GM21723 (cell line): ENCODE measurements at regions not wholly inside any gene's neighbourhood (a gene's known extent, or its start where the extent isn't known, plus 50 kb on each side); places are given as distances from the start of the nearest gene placed in this dataset.
A peak's percentile ranks its signal among the peaks of the same experiment; 100 is the strongest.

ENCODE experiments used
- ATAC-seq: cut with Tn5 transposase; IDR thresholded peaks from one replicate; pipeline ENCODE4 v1.9.1; 2021; ENCODE audit warnings: mild to moderate bottlenecking, moderate library complexity; ENCODE audit not compliant: unreplicated experiment

- no peak for ATAC-seq
Observed at GRCh38 chr3:69445498-69445897, 59.6 kb upstream of the FRMD4B start.

- no peak for ATAC-seq
Observed at GRCh38 chr3:69445024-69445423, 59.1 kb upstream of the FRMD4B start.

- ATAC-seq = no peak
Observed at GRCh38 chr3:69443457-69443920, 57.6 kb upstream of the FRMD4B start.

GRCh38 chr3:69442771-69443311, 57.0 kb upstream of the FRMD4B start:
- no peak for ATAC-seq

- no peak for ATAC-seq
Observed at GRCh38 chr3:69441732-69442131, 55.8 kb upstream of the FRMD4B start.

- ATAC-seq = no peak
Observed at GRCh38 chr3:69441040-69441439, 55.2 kb upstream of the FRMD4B start.

- ATAC-seq = no peak
Observed at GRCh38 chr3:69439643-69440270, 53.9 kb upstream of the FRMD4B start.

- no peak for ATAC-seq
Observed at GRCh38 chr3:69438476-69438875, 52.6 kb upstream of the FRMD4B start.

- ATAC-seq = peak; percentile 61
Observed at GRCh38 chr3:69435274-69436265, 49.7 kb upstream of the FRMD4B start.
